Sigmoid colon (tissue), 6 donors: ENCODE measurements at regions not wholly inside any gene's neighbourhood (a gene's known extent, or its start where the extent isn't known, plus 50 kb on each side); places are given as distances from the start of the nearest gene placed in this dataset.

Experiments used
- DNase-seq: peaks from one replicate; pipeline ENCODE4 v3.0.0-alpha.2; 2019
- H3K27ac ChIP-seq, 4 donors: fragments of 200-600 bp; sonication (generic); one replicate each; pipeline ENCODE4 v1.5.1; 2016 to 2019; ENCODE audit warnings: mild to moderate bottlenecking in 1 of 4
- H3K27me3 ChIP-seq, 3 donors: fragments of 200-600 bp; sonication (generic); one replicate each; pipeline ENCODE4 v1.5.1; 2019; ENCODE audit warnings: mild to moderate bottlenecking in 1 of 3
- H3K36me3 ChIP-seq, 4 donors: fragments of 200-600 bp; sonication (generic); one replicate each; pipeline ENCODE4 v1.5.1; 2016 to 2019
- H3K4me1 ChIP-seq, 4 donors: fragments of 200-600 bp; sonication (generic); one replicate each; pipeline ENCODE4 v1.5.1; 2017 to 2019
- H3K4me3 ChIP-seq, 4 donors: fragments of 200-600 bp; sonication (generic); one replicate each; pipeline ENCODE4 v1.5.1; 2017 to 2019; ENCODE audit warnings: mild to moderate bottlenecking in 2 of 4, moderate library complexity in 1 of 4
- H3K9me3 ChIP-seq, 4 donors: fragments of 200-600 bp in 3 of 4; sonication (generic) in 3 of 4; one replicate each; pipeline versions ENCODE4 v1.5.1 to v1.6.1; 2013 to 2019
- EP300 ChIP-seq, 4 donors: sonication (generic); formaldehyde crosslinking; IDR thresholded peaks; one replicate each; pipeline ENCODE4 v1.6.1; 2017; ENCODE audit warnings: antibody characterized with exemption in 4 of 4
- POLR2A ChIP-seq, 2 donors: fragments of 450-650 bp; IDR thresholded peaks; one replicate each; pipeline ENCODE4 v1.6.1; 2016; ENCODE audit warnings: antibody characterized with exemption in 2 of 2, mild to moderate bottlenecking in 2 of 2, moderate library complexity in 2 of 2
- POLR2AphosphoS5 ChIP-seq, 4 donors: sonication (generic); formaldehyde crosslinking; IDR thresholded peaks; one replicate each; pipeline ENCODE4 v1.6.1; 2017; ENCODE audit warnings: antibody characterized with exemption in 4 of 4
- WGBS, 2 donors: extraction: QIAGEN DNeasy Blood & Tissue Kit; methylation state at CpG; one replicate each; pipeline ENCODE4 v1.1.7; 2013; 5-methylcytosine and 5-hydroxymethylcytosine counted together
- intact Hi-C: fragments of 100-400 bp; cut with DNase I; formaldehyde crosslinking; loops from one replicate; pipeline ENCODE4 v1.15.1; 2023
- TF ChIP-seq, protein P1 (sequence below), 4 experiments: fragments of 450-650 bp in 3 of 4; fragments of 200-600 bp in 1 of 4; IDR thresholded peaks; one replicate each; pipeline ENCODE4 v1.5.1; 2016 to 2019; ENCODE audit warnings: antibody characterized with exemption in 4 of 4, mild to moderate bottlenecking in 3 of 4, moderate library complexity in 2 of 4
- donor health status: healthy with polysubstance abuse.
- donor health status: healthy.

DNA sequence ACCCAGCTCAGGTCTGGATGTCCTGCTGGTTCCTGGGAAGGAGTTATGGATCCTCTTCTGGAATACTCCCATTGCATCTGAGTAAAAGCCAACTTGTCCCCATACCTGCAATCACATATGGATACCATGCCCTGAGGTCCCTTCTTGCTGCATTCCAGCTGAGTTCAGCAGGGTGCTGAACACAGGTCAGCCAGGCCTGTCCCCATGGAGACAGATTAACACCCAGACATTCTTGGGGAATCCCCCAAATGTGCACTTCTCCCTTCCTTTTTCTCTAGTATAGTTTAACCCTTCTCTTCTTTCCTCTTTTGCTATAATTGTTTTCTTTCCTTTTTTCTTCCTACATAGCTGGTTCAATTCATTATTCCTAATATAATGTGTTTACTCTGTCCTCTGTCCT lies 799.6 kb upstream of the HS6ST1 start:
- no peak for DNase-seq
- no peak overlapping the region for H3K27ac ChIP-seq
- intact Hi-C loops, result no loop called here
- no peaks in the 10 kb centered on the region for H3K27me3 ChIP-seq
- H3K4me3 ChIP-seq, result no peak overlapping the region
- no peaks in the 10 kb centered on the region for H3K36me3 ChIP-seq
- TF ChIP-seq POLR2A (IDR thresholded peaks at IDR 0.05) (no peak), EP300 (IDR thresholded peaks at IDR 0.05) (no peak), POLR2AphosphoS5 (IDR thresholded peaks at IDR 0.05) (no peak)
- TF ChIP-seq, protein P1, sequence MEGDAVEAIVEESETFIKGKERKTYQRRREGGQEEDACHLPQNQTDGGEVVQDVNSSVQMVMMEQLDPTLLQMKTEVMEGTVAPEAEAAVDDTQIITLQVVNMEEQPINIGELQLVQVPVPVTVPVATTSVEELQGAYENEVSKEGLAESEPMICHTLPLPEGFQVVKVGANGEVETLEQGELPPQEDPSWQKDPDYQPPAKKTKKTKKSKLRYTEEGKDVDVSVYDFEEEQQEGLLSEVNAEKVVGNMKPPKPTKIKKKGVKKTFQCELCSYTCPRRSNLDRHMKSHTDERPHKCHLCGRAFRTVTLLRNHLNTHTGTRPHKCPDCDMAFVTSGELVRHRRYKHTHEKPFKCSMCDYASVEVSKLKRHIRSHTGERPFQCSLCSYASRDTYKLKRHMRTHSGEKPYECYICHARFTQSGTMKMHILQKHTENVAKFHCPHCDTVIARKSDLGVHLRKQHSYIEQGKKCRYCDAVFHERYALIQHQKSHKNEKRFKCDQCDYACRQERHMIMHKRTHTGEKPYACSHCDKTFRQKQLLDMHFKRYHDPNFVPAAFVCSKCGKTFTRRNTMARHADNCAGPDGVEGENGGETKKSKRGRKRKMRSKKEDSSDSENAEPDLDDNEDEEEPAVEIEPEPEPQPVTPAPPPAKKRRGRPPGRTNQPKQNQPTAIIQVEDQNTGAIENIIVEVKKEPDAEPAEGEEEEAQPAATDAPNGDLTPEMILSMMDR (IDR thresholded peaks at IDR 0.05), result no peak
- H3K4me1 ChIP-seq, result peaks cover 0 to 7% (median 0%) of the 10 kb centered on the region in 4 donors
- H3K9me3 ChIP-seq, result no peaks in the 10 kb centered on the region

DNA sequence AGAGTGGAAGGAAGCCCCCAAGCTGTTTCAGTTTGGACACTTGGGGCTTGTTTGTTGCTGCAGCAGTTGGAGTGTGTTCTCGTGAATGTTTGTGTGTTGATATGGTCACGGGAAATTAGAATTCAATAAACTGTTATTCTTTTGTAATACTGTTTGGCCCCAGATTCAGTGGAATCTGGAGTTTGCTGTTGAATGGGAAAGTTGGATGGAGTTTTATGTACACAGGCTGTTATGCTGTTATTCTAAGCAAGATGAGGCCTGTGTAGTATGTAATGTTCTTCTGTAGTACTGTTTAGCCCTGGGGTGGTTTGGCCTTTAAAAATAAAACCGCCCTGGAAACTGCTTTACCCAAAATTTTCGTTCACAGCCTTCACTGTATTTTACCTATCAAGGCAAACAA lies 810.4 kb upstream of the HS6ST1 start:
- TF ChIP-seq POLR2AphosphoS5 (IDR thresholded peaks at IDR 0.05), result no peak
- TF ChIP-seq POLR2A (IDR thresholded peaks at IDR 0.05), result no peak
- no peak for TF ChIP-seq EP300 (IDR thresholded peaks at IDR 0.05)
- TF ChIP-seq, protein P1 (IDR thresholded peaks at IDR 0.05), result no peak
- Histone ChIP-seq H3K36me3 (no peaks in the 10 kb centered on the region), H3K9me3 (no peaks in the 10 kb centered on the region), H3K27me3 (no peaks in the 10 kb centered on the region), H3K27ac (no peak overlapping the region), H3K4me1 (peaks cover 0 to 2% (median 0%) of the 10 kb centered on the region in 4 donors), H3K4me3 (no peak overlapping the region)
- 69 to 70% methylated on average over 4 of the region's 4 CpGs for WGBS, 2 donors
- intact Hi-C loops, result no loop called here
- no peak for DNase-seq

DNA sequence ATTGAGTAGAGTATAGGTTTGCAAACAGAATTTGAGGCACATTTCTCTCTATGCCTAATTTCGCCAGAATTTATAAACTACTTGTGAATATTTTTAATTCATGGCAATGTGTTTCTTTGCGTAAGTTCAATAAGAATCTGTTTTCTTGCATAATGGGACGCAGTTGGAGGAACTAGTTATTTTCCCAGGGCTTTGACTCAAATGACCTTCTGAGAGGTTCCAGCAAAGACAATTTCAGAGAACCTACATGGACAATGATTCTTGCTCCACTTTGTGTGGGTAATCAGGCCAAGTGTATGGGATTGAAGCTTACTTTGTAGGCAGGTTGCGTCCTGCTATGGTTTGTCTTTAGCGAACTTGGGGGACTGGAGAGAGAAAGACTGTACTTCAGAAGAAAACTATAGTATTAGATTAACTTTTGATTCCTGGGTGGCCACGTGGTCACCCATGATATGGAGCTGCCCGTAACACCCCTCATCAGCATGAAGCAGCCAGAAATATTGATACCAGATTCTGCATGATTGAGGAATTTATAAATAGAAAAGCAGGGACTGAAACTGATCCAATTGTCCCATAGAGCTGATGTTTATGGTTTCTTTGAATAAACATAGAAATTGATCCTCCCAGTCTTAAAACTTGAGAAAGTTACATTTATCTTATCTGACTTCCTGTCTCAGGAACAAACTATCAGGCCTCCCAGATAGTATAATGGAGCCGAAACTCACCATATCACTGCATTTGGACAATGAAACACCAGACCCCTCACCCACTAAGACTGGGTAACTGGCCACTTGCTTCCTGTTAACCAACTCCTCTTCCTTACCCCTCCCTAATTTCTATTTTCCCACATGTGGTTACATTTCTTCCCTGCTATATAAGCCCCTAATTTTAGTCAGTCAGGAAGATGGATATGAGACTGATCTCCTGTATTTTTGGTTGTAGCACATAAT lies 815.3 kb upstream of the HS6ST1 start:
- TF ChIP-seq POLR2AphosphoS5 (IDR thresholded peaks at IDR 0.05), result no peak
- TF ChIP-seq, protein P1 (IDR thresholded peaks at IDR 0.05), result no peak
- TF ChIP-seq EP300 (IDR thresholded peaks at IDR 0.05), result no peak
- no peak for TF ChIP-seq POLR2A (IDR thresholded peaks at IDR 0.05)
- no peak for DNase-seq
- 81 to 82% methylated on average over 8 of the region's 8 CpGs for WGBS, 2 donors
- no peaks in the 10 kb centered on the region for H3K9me3 ChIP-seq
- intact Hi-C loops, result no loop called here
- peaks cover 0 to 2% (median 0%) of the 10 kb centered on the region in 4 donors for H3K4me1 ChIP-seq
- no peak overlapping the region for H3K4me3 ChIP-seq
- no peaks in the 10 kb centered on the region for H3K27me3 ChIP-seq
- no peaks in the 10 kb centered on the region for H3K36me3 ChIP-seq
- no peak overlapping the region for H3K27ac ChIP-seq

DNA sequence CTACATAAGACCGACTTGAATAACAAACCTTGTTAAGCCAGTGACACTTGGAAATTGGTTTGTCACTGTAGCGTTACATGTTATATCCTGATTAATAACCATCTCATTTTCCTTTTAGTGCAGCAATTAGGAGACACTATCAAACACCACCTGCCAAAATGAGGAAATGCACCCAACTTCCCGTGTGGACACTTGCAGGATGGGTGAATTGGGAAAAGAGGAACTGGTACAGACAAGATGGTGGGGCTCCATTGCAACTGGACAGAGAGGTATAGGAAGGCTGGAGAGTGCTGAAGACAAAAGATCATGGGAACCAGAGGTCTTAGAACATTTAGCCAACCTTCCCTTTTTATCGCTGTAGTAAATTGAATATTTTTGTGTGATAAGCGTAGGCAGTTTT lies 816.3 kb upstream of the HS6ST1 start:
- TF ChIP-seq POLR2AphosphoS5 (IDR thresholded peaks at IDR 0.05) (no peak), POLR2A (IDR thresholded peaks at IDR 0.05) (no peak), EP300 (IDR thresholded peaks at IDR 0.05) (no peak)
- TF ChIP-seq, protein P1 (IDR thresholded peaks at IDR 0.05), result no peak
- Histone ChIP-seq H3K4me3 (no peak overlapping the region), H3K27me3 (no peaks in the 10 kb centered on the region), H3K4me1 (peaks cover 0 to 2% (median 0%) of the 10 kb centered on the region in 4 donors), H3K27ac (no peak overlapping the region), H3K9me3 (no peaks in the 10 kb centered on the region), H3K36me3 (no peaks in the 10 kb centered on the region)
- intact Hi-C loops, result no loop called here
- 87 to 90% methylated on average over 5 of the region's 5 CpGs for WGBS, 2 donors
- no peak for DNase-seq
